ENCODE measurements at regions not wholly inside any gene's neighbourhood (a gene's known extent, or its start where the extent isn't known, plus 50 kb on each side); places are given as distances from the start of the nearest gene placed in this dataset.

- no peak for TF ChIP-seq EZH2phosphoT487 (IDR thresholded peaks at IDR 0.05; ENCODE audit: borderline replicate concordance)
- TF ChIP-seq, protein P1, sequence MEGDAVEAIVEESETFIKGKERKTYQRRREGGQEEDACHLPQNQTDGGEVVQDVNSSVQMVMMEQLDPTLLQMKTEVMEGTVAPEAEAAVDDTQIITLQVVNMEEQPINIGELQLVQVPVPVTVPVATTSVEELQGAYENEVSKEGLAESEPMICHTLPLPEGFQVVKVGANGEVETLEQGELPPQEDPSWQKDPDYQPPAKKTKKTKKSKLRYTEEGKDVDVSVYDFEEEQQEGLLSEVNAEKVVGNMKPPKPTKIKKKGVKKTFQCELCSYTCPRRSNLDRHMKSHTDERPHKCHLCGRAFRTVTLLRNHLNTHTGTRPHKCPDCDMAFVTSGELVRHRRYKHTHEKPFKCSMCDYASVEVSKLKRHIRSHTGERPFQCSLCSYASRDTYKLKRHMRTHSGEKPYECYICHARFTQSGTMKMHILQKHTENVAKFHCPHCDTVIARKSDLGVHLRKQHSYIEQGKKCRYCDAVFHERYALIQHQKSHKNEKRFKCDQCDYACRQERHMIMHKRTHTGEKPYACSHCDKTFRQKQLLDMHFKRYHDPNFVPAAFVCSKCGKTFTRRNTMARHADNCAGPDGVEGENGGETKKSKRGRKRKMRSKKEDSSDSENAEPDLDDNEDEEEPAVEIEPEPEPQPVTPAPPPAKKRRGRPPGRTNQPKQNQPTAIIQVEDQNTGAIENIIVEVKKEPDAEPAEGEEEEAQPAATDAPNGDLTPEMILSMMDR (conservative IDR thresholded peaks at IDR 0.05; ENCODE audit: low read length), result no peak
These were observed 212.0 kb upstream of the RRP15 start for GRCh38 chr1:218073062-218073461.

Data from Loucy (cell line).